Suprapubic skin (tissue), 4 donors: ENCODE measurements at regions not wholly inside any gene's neighbourhood (a gene's known extent, or its start where the extent isn't known, plus 50 kb on each side); places are given as distances from the start of the nearest gene placed in this dataset.

Experiments used
- DNase-seq, 2 donors: peaks; one replicate each; pipeline ENCODE4 v3.0.0-alpha.2; 2019; ENCODE audit warnings: low spot score in 2 of 2
- H3K27ac ChIP-seq: fragments of 200-600 bp; sonication (generic); one replicate; pipeline ENCODE4 v1.5.1; 2019
- H3K27me3 ChIP-seq: fragments of 200-600 bp; sonication (generic); one replicate; pipeline ENCODE4 v1.5.1; 2019
- H3K36me3 ChIP-seq: fragments of 200-600 bp; sonication (generic); one replicate; pipeline ENCODE4 v1.5.1; 2019
- H3K4me1 ChIP-seq: fragments of 200-600 bp; sonication (generic); one replicate; pipeline ENCODE4 v1.5.1; 2019
- H3K4me3 ChIP-seq: fragments of 200-600 bp; sonication (generic); one replicate; pipeline ENCODE4 v1.5.1; 2019; ENCODE audit warnings: mild to moderate bottlenecking
- H3K9me3 ChIP-seq: fragments of 200-600 bp; sonication (generic); one replicate; pipeline ENCODE4 v1.5.1; 2019
- EP300 ChIP-seq: sonication (generic); formaldehyde crosslinking; IDR thresholded peaks from one replicate; pipeline ENCODE4 v1.6.1; 2017; ENCODE audit warnings: antibody characterized with exemption
- POLR2A ChIP-seq, 2 donors: fragments of 450-650 bp; IDR thresholded peaks; one replicate each; pipeline ENCODE4 v1.6.1; 2017; ENCODE audit warnings: antibody characterized with exemption in 2 of 2, mild to moderate bottlenecking in 2 of 2, moderate library complexity in 2 of 2
- POLR2AphosphoS5 ChIP-seq, 3 donors: sonication (generic); formaldehyde crosslinking; IDR thresholded peaks; one replicate each; pipeline ENCODE4 v1.6.1; 2017; ENCODE audit warnings: antibody characterized with exemption in 3 of 3
- WGBS: methylation state at CpG from one replicate; pipeline ENCODE4 v1.1.5; 2018; 5-methylcytosine and 5-hydroxymethylcytosine counted together
- TF ChIP-seq, protein P1 (sequence below), 2 donors: fragments of 200-600 bp in 1 of 2; fragments of 450-650 bp in 1 of 2; sonication (generic) in 1 of 2; IDR thresholded peaks; one replicate each; pipeline ENCODE4 v1.5.1; 2016 to 2019; ENCODE audit warnings: antibody characterized with exemption in 2 of 2, mild to moderate bottlenecking in 1 of 2, moderate library complexity in 1 of 2

DNA sequence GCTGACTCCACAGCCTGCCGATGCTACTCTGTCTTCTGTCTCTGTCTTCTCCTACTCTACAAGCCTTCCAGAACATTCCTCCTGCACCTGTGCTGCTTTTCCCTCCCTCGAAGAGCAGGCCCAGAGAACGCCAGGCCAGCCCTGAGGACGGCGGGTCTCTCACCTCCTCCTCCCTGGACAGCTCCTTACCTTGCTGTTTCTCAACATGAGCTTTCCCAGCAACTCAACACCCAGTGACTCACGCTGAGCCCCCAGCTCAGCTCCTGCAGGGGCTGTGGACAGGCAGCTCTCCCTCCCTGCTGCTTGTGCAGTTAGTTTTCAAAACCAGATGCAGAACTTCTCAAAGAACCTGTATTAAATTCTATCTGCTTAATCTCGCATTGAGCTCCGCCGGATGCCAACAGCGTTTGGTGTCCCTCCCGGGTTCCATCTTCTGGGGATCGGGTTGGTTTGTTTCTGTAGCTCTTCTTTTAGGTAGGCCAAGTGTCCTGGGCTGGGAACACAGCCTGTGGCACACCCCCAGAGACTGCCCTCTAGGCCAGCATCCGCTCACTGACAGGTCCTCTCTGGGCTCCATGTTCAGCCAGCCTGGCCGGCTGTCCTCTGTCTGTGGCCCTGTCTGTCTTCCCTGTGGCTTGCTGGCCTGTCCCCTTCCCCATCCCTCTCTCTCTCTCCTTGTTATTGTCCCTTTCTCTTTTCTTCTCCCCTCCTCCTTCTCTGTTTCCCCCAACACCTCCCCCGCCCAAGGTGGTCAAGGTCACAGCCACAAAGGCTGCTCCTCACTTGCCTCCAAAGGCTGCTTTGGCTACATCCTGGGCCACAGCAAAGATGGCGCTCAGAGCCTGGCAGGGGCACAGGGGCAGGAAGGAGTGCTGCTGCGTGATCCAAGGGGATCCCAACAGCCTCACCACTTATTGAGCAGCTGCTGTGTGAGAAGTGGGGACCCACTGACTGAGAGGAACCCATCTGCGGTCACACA is 391.0 kb downstream of the MATN1 start:
- Histone ChIP-seq H3K27ac (no peak overlapping the region), H3K27me3 (peaks cover 4% of the 10 kb centered on the region), H3K4me3 (no peak overlapping the region), H3K36me3 (no peaks in the 10 kb centered on the region), H3K4me1 (no peaks in the 10 kb centered on the region), H3K9me3 (no peaks in the 10 kb centered on the region)
- peak in 1 of 2 donors; percentile 57 for DNase-seq
- TF ChIP-seq EP300 (no peak), POLR2AphosphoS5 (IDR thresholded peaks at IDR 0.05) (no peak), POLR2A (IDR thresholded peaks at IDR 0.05) (no peak)
- TF ChIP-seq, protein P1, sequence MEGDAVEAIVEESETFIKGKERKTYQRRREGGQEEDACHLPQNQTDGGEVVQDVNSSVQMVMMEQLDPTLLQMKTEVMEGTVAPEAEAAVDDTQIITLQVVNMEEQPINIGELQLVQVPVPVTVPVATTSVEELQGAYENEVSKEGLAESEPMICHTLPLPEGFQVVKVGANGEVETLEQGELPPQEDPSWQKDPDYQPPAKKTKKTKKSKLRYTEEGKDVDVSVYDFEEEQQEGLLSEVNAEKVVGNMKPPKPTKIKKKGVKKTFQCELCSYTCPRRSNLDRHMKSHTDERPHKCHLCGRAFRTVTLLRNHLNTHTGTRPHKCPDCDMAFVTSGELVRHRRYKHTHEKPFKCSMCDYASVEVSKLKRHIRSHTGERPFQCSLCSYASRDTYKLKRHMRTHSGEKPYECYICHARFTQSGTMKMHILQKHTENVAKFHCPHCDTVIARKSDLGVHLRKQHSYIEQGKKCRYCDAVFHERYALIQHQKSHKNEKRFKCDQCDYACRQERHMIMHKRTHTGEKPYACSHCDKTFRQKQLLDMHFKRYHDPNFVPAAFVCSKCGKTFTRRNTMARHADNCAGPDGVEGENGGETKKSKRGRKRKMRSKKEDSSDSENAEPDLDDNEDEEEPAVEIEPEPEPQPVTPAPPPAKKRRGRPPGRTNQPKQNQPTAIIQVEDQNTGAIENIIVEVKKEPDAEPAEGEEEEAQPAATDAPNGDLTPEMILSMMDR (IDR thresholded peaks at IDR 0.05) = no peak
- 82% methylated on average over 18 of the region's 18 CpGs for WGBS

GRCh38 chr1:30331415-30332065 is 391.8 kb downstream of the MATN1 start:
- 82% methylated on average over 7 of the region's 8 CpGs for WGBS

DNA sequence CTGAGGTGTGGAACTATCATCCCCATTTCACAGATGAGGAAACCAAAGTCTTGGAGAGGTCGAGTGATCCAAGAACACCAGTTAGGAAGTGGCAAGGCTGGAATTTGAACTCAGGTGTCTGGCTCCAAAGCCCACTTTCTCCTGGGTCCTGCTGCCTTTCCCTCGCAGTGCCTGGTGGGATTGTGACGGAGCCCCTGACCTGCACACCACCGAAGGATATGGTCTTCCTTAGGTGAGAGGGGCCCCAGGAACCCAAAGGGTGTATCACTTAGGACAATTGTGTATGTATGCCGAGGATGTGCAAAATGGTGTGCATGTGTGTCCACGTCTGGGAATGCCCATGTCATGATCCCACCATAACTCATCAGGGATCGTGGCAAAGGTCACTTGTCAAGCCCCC is 392.7 kb downstream of the MATN1 start:
- no peak overlapping the region for H3K27ac ChIP-seq
- H3K27me3 ChIP-seq = peaks cover 4% of the 10 kb centered on the region
- H3K36me3 ChIP-seq = no peaks in the 10 kb centered on the region
- no peak overlapping the region for H3K4me3 ChIP-seq
- DNase-seq = no peak
- H3K4me1 ChIP-seq = no peaks in the 10 kb centered on the region
- no peak for TF ChIP-seq EP300
- H3K9me3 ChIP-seq = no peaks in the 10 kb centered on the region
- 74% methylated on average over 7 of the region's 7 CpGs for WGBS

More at GRCh38 chr1:30331415-30332065, 391.8 kb downstream of the MATN1 start:
- Histone ChIP-seq H3K9me3 (no peaks in the 10 kb centered on the region), H3K4me3 (no peak overlapping the region), H3K27me3 (peaks cover 4% of the 10 kb centered on the region), H3K4me1 (no peaks in the 10 kb centered on the region), H3K36me3 (no peaks in the 10 kb centered on the region), H3K27ac (no peak overlapping the region)
- TF ChIP-seq POLR2A (IDR thresholded peaks at IDR 0.05) (no peak), POLR2AphosphoS5 (IDR thresholded peaks at IDR 0.05) (no peak), EP300 (no peak)
- TF ChIP-seq, protein P1 (IDR thresholded peaks at IDR 0.05) = no peak
- DNase-seq = no peak

DNA sequence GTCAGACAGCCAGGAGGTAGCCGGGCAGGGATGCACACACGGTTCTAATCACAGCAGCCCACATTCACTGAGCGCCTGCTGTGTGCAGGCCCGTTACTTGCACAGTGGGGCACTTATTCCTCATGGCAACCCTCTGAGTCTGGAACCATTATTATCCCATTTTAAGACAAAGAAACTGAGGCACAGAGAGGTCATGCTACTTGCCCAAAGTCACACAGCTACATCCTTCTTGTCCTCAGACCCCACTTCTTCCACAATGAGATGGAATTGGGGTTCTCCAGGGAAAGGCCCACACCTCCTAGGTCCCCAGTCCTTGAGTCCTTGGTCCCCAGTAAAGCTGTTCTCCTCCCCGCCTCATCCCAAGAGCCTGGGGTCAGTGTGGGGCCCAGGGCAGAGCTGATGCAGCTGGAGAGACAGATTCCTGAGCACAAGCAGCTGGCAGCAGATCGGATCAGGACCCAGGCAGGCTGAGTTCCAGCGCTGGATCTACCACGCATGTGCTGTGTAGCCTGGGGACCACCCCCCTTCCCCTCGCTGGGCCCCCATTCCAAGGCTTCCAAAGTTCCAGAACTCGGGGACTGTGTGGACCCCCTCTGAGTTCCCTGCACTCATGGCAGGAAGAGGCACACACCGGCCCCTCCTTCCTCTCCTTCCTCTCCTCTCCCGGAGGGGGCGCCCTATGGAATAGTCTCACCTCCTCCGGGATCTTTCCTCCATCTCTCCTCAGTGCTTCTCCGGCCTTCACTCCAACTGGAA is 393.4 kb downstream of the MATN1 start:
- H3K27ac ChIP-seq = no peak overlapping the region
- H3K9me3 ChIP-seq = no peaks in the 10 kb centered on the region
- H3K4me3 ChIP-seq = no peak overlapping the region
- WGBS = 73% methylated on average over 15 of the region's 15 CpGs
- no peaks in the 10 kb centered on the region for H3K4me1 ChIP-seq
- TF ChIP-seq POLR2A (IDR thresholded peaks at IDR 0.05) = no peak
- no peak for TF ChIP-seq EP300
- TF ChIP-seq, protein P1 (IDR thresholded peaks at IDR 0.05) = no peak
- TF ChIP-seq POLR2AphosphoS5 (IDR thresholded peaks at IDR 0.05) = no peak
- DNase-seq = no peak
- H3K27me3 ChIP-seq = peaks cover 7% of the 10 kb centered on the region
- no peaks in the 10 kb centered on the region for H3K36me3 ChIP-seq

DNA sequence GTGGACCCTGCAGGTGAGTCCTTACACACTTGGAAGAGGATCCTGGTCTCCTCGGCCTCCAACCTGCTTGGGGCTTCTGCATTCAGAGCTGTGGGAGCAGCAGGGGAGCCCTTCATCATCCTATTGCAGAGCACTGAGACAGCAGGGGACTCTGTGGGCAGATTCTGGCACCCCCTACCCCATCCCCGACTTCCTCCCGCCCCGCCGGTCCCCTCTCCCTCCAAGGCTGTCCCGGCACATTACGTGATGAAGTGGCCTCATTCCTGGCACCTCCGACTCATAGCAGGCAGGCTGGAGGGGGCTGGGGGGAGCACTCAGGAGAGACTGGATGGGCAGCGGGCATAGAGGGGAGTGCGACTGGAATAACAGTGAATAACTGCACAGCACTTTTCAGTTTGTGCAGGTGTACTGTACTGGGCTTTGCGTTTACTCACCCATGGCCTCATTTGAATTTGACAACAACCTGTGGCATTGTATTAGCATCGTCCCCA is 394.1 kb downstream of the MATN1 start:
- TF ChIP-seq EP300 = no peak
- no peak for TF ChIP-seq POLR2A (IDR thresholded peaks at IDR 0.05)
- no peak for TF ChIP-seq POLR2AphosphoS5 (IDR thresholded peaks at IDR 0.05)
- TF ChIP-seq, protein P1 (IDR thresholded peaks at IDR 0.05) = no peak
- Histone ChIP-seq H3K36me3 (no peaks in the 10 kb centered on the region), H3K27ac (no peak overlapping the region), H3K9me3 (no peaks in the 10 kb centered on the region), H3K4me3 (no peak overlapping the region), H3K4me1 (no peaks in the 10 kb centered on the region), H3K27me3 (peaks cover 13% of the 10 kb centered on the region)
- no peak for DNase-seq
- WGBS = 83% methylated on average over 12 of the region's 12 CpGs
